HG02642 (cell line): ENCODE measurements at regions not wholly inside any gene's neighbourhood (a gene's known extent, or its start where the extent isn't known, plus 50 kb on each side); places are given as distances from the start of the nearest gene placed in this dataset.

Experiments
- ATAC-seq: cut with Tn5 transposase; IDR thresholded peaks from one replicate; pipeline ENCODE4 v1.9.1; 2021; ENCODE audit warnings: mild to moderate bottlenecking; ENCODE audit not compliant: unreplicated experiment, poor library complexity

GRCh38 chr15:47312161-47312560 is 405.1 kb upstream of the SEMA6D start:
- ATAC-seq: no peak

- ATAC-seq: no peak
These were observed 390.6 kb upstream of the SEMA6D start for GRCh38 chr15:47326410-47327333.

- ATAC-seq: no peak
These were observed 385.4 kb upstream of the SEMA6D start for GRCh38 chr15:47331829-47332393.

GRCh38 chr15:47332481-47332880 is 384.8 kb upstream of the SEMA6D start:
- ATAC-seq: no peak

GRCh38 chr15:47333734-47334133 is 383.6 kb upstream of the SEMA6D start:
- ATAC-seq: no peak

- no peak for ATAC-seq
These were observed 382.3 kb upstream of the SEMA6D start for GRCh38 chr15:47334805-47335535.

GRCh38 chr15:47337106-47337505 is 380.2 kb upstream of the SEMA6D start:
- no peak for ATAC-seq

GRCh38 chr15:47337836-47338235 is 379.5 kb upstream of the SEMA6D start:
- ATAC-seq: no peak

- ATAC-seq: no peak
These were observed 378.5 kb upstream of the SEMA6D start for GRCh38 chr15:47338771-47339170.

- ATAC-seq: no peak
These were observed 377.3 kb upstream of the SEMA6D start for GRCh38 chr15:47339800-47340570.

GRCh38 chr15:47340571-47340920 is 376.8 kb upstream of the SEMA6D start:
- ATAC-seq: no peak

GRCh38 chr15:47349179-47349578 is 368.1 kb upstream of the SEMA6D start:
- no peak for ATAC-seq

GRCh38 chr15:47351501-47351900 is 365.8 kb upstream of the SEMA6D start:
- no peak for ATAC-seq

- ATAC-seq: no peak
These were observed 365.1 kb upstream of the SEMA6D start for GRCh38 chr15:47352217-47352616.

- no peak for ATAC-seq
These were observed 361.5 kb upstream of the SEMA6D start for GRCh38 chr15:47355759-47356158.

GRCh38 chr15:47356297-47356696 is 361.0 kb upstream of the SEMA6D start:
- no peak for ATAC-seq

GRCh38 chr15:47358876-47359275 is 358.4 kb upstream of the SEMA6D start:
- ATAC-seq: no peak

GRCh38 chr15:47360305-47360704 is 357.0 kb upstream of the SEMA6D start:
- ATAC-seq: no peak

- ATAC-seq: no peak
These were observed 355.0 kb upstream of the SEMA6D start for GRCh38 chr15:47362118-47362905.

- ATAC-seq: no peak
These were observed 353.7 kb upstream of the SEMA6D start for GRCh38 chr15:47363653-47364052.
